WTC11 (cell line): ENCODE measurements at regions not wholly inside any gene's neighbourhood (a gene's known extent, or its start where the extent isn't known, plus 50 kb on each side); places are given as distances from the start of the nearest gene placed in this dataset.

Source experiments
- ATAC-seq: fragments of 200-7000 bp; cut with Tn5 transposase; 2 replicates; pipeline ENCODE4 v1.10.0; 2021; ENCODE audit warnings: mild to moderate bottlenecking, moderate library complexity
- CTCF ChIA-PET: fragments of 300-600 bp; sonication (Branson Sonifier 250); formaldehyde crosslinking; loops from one replicate; lab custom pipeline; 2021; ENCODE audit warnings: antibody characterized with exemption; lab: Charles Lee
- POLR2A ChIA-PET: fragments of 350-600 bp; sonication (Branson Sonifier 250); formaldehyde crosslinking; loops from one replicate; lab custom pipeline; 2021; ENCODE audit warnings: antibody characterized with exemption; lab: Charles Lee
- DNase-seq: peaks from one replicate; pipeline ENCODE4 v3.0.0; 2021; ENCODE audit warnings: low spot score
- H3K27ac Mint-ChIP-seq: 2 replicates; pipeline ENCODE4 v1.8.0; 2021; ENCODE audit warnings: mixed read lengths
- H3K27me3 Mint-ChIP-seq: 2 replicates; pipeline ENCODE4 v1.8.0; 2021; ENCODE audit warnings: low read depth, mild to moderate bottlenecking, moderate library complexity, mixed read lengths
- H3K36me3 Mint-ChIP-seq: 2 replicates; pipeline ENCODE4 v1.8.0; 2021; ENCODE audit warnings: mixed read lengths
- H3K4me1 Mint-ChIP-seq: 2 replicates; pipeline ENCODE4 v1.8.0; 2022; ENCODE audit warnings: mixed read lengths
- H3K4me3 Mint-ChIP-seq: 2 replicates; pipeline ENCODE4 v1.8.0; 2021; ENCODE audit warnings: mild to moderate bottlenecking, moderate library complexity, mixed read lengths
- H3K9me3 Mint-ChIP-seq: 2 replicates; pipeline ENCODE4 v1.8.0; 2021; ENCODE audit warnings: mixed read lengths
- AR ChIP-seq: fragments of 250-450 bp; sonication (Bioruptor Pico); IDR thresholded peaks from 2 replicates; pipeline ENCODE4 v1.9.0; 2021; ENCODE audit warnings: mild to moderate bottlenecking
- ATF2 ChIP-seq: sonication (generic); formaldehyde crosslinking; IDR thresholded peaks from 2 replicates; pipeline ENCODE4 v1.8.1; 2022; ENCODE audit warnings: low read depth, missing genetic modification reagents, borderline replicate concordance
- ATF6 ChIP-seq: sonication (generic); formaldehyde crosslinking; IDR thresholded peaks from 2 replicates; pipeline ENCODE4 v1.8.1; 2023; ENCODE audit warnings: mild to moderate bottlenecking, missing genetic modification reagents
- CBFB ChIP-seq: sonication (generic); formaldehyde crosslinking; IDR thresholded peaks from 2 replicates; pipeline ENCODE4 v1.8.1; 2022; ENCODE audit warnings: mild to moderate bottlenecking, low read depth, missing genetic modification reagents
- ESRRA ChIP-seq: sonication (generic); formaldehyde crosslinking; IDR thresholded peaks from 2 replicates; pipeline ENCODE4 v1.8.1; 2022; ENCODE audit warnings: mild to moderate bottlenecking, missing genetic modification reagents, borderline replicate concordance
- FOXK1 ChIP-seq: sonication (generic); formaldehyde crosslinking; IDR thresholded peaks from 2 replicates; pipeline ENCODE4 v1.8.0; 2022; ENCODE audit warnings: mild to moderate bottlenecking, moderate library complexity, missing genetic modification reagents
- FOXP1 ChIP-seq: sonication (generic); formaldehyde crosslinking; IDR thresholded peaks from 2 replicates; pipeline ENCODE4 v1.8.0; 2022; ENCODE audit warnings: missing genetic modification reagents, mild to moderate bottlenecking, moderate library complexity, borderline replicate concordance
- IRF1 ChIP-seq: sonication (generic); formaldehyde crosslinking; IDR thresholded peaks from 2 replicates; pipeline ENCODE4 v1.8.0; 2023; ENCODE audit warnings: missing genetic modification reagents
- JUN ChIP-seq: sonication (generic); formaldehyde crosslinking; IDR thresholded peaks from 2 replicates; pipeline ENCODE4 v1.8.0; 2023; ENCODE audit warnings: mild to moderate bottlenecking, missing genetic modification reagents
- NR3C1 ChIP-seq: sonication (generic); formaldehyde crosslinking; conservative IDR thresholded peaks from 2 replicates; pipeline ENCODE4 v1.8.1; 2023; ENCODE audit warnings: low read depth, mild to moderate bottlenecking, missing genetic modification reagents
- OVOL2 ChIP-seq: fragments of 250-450 bp; sonication (Bioruptor Pico); IDR thresholded peaks from 2 replicates; pipeline ENCODE4 v1.9.0; 2021; ENCODE audit warnings: mild to moderate bottlenecking, borderline replicate concordance
- PRRX2 ChIP-seq: fragments of 250-450 bp; sonication (Bioruptor Pico); IDR thresholded peaks from 2 replicates; pipeline ENCODE4 v1.8.0; 2021; ENCODE audit warnings: mild to moderate bottlenecking
- TP53 ChIP-seq: sonication (generic); formaldehyde crosslinking; IDR thresholded peaks from 2 replicates; pipeline ENCODE4 v1.8.1; 2023; ENCODE audit warnings: mild to moderate bottlenecking, missing genetic modification reagents
- USF2 ChIP-seq: sonication (generic); formaldehyde crosslinking; IDR thresholded peaks from 2 replicates; pipeline ENCODE4 v1.8.1; 2023; ENCODE audit warnings: mild to moderate bottlenecking, missing genetic modification reagents, moderate library complexity
- ZNF219 ChIP-seq: sonication (generic); formaldehyde crosslinking; IDR thresholded peaks from 2 replicates; pipeline ENCODE4 v1.8.0; 2023; ENCODE audit warnings: missing genetic modification reagents, mild to moderate bottlenecking, borderline replicate concordance
- ZNF281 ChIP-seq: sonication (generic); formaldehyde crosslinking; IDR thresholded peaks from 2 replicates; pipeline ENCODE4 v1.8.0; 2023; ENCODE audit warnings: mild to moderate bottlenecking, missing genetic modification reagents
- ZNF317 ChIP-seq: sonication (generic); formaldehyde crosslinking; IDR thresholded peaks from 2 replicates; pipeline ENCODE4 v1.8.1; 2023; ENCODE audit warnings: low read depth, mild to moderate bottlenecking, moderate library complexity, missing genetic modification reagents, borderline replicate concordance
- ZNF396 ChIP-seq: fragments of 250-450 bp; sonication (Bioruptor Pico); IDR thresholded peaks from 2 replicates; pipeline ENCODE4 v1.8.0; 2021; ENCODE audit warnings: mild to moderate bottlenecking, moderate library complexity, borderline replicate concordance
- ZNF512 ChIP-seq: sonication (generic); formaldehyde crosslinking; IDR thresholded peaks from 2 replicates; pipeline ENCODE4 v1.8.1; 2022; ENCODE audit warnings: missing genetic modification reagents, borderline replicate concordance
- ZSCAN18 ChIP-seq: fragments of 250-450 bp; sonication (Bioruptor Pico); IDR thresholded peaks from 2 replicates; pipeline ENCODE4 v2.1.2; 2022; ENCODE audit warnings: mild to moderate bottlenecking, moderate library complexity

- no peak for TF ChIP-seq ATF6 (CRISPR knock-in tag)
- TF ChIP-seq ZNF512 (CRISPR knock-in tag), result no peak
- TF ChIP-seq CBFB, result no peak
- TF ChIP-seq ZNF317, result no peak
- TF ChIP-seq IRF1, result no peak
- no peak for TF ChIP-seq JUN
- no peak for TF ChIP-seq USF2
Observed at GRCh38 chr10:8129438-8129837, 75.0 kb downstream of the GATA3 start (continued).

- H3K4me1 Mint-ChIP-seq, result no peaks in the 10 kb centered on the region
- no peak overlapping the region for H3K27ac Mint-ChIP-seq
- ChIA-PET POLR2A (no interaction called here), CTCF (no interaction called here)
- no peaks in the 10 kb centered on the region for H3K27me3 Mint-ChIP-seq
- no peak overlapping the region for H3K4me3 Mint-ChIP-seq
- ATAC-seq (no peak), DNase-seq (no peak)
- H3K9me3 Mint-ChIP-seq, result no peaks in the 10 kb centered on the region
- TF ChIP-seq ESRRA, result no peak
- no peak for TF ChIP-seq FOXP1 (CRISPR knock-in tag)
- no peak for TF ChIP-seq ZSCAN18 (CRISPR knock-in tag)
- TF ChIP-seq ATF2 (CRISPR knock-in tag), result no peak
- no peak for TF ChIP-seq AR (CRISPR knock-in tag)
- no peak for TF ChIP-seq FOXK1 (CRISPR knock-in tag)
- TF ChIP-seq PRRX2 (CRISPR knock-in tag), result no peak
- no peak for TF ChIP-seq TP53 (CRISPR knock-in tag)
- TF ChIP-seq JUN, result no peak
- TF ChIP-seq ZNF219 (CRISPR knock-in tag), result no peak
- TF ChIP-seq OVOL2 (CRISPR knock-in tag), result no peak
- no peak for TF ChIP-seq ZNF396 (CRISPR knock-in tag)
- no peak for TF ChIP-seq NR3C1 (CRISPR knock-in tag)
- no peak for TF ChIP-seq ZNF281 (CRISPR knock-in tag)
- TF ChIP-seq, all 79 proteins: peak for 0
- no peaks in the 10 kb centered on the region for H3K36me3 Mint-ChIP-seq
Observed at GRCh38 chr10:8130973-8131911, 76.8 kb downstream of the GATA3 start.
